WTC11 (cell line): ENCODE measurements at regions not wholly inside any gene's neighbourhood (a gene's known extent, or its start where the extent isn't known, plus 50 kb on each side); places are given as distances from the start of the nearest gene placed in this dataset.

Source experiments
- ATAC-seq: fragments of 200-7000 bp; cut with Tn5 transposase; 2 replicates; pipeline ENCODE4 v1.10.0; 2021; ENCODE audit warnings: mild to moderate bottlenecking, moderate library complexity
- CTCF ChIA-PET: fragments of 300-600 bp; sonication (Branson Sonifier 250); formaldehyde crosslinking; loops from one replicate; lab custom pipeline; 2021; ENCODE audit warnings: antibody characterized with exemption; lab: Charles Lee
- POLR2A ChIA-PET: fragments of 350-600 bp; sonication (Branson Sonifier 250); formaldehyde crosslinking; loops from one replicate; lab custom pipeline; 2021; ENCODE audit warnings: antibody characterized with exemption; lab: Charles Lee
- DNase-seq: peaks from one replicate; pipeline ENCODE4 v3.0.0; 2021; ENCODE audit warnings: low spot score
- H3K27ac Mint-ChIP-seq: 2 replicates; pipeline ENCODE4 v1.8.0; 2021; ENCODE audit warnings: mixed read lengths
- H3K27me3 Mint-ChIP-seq: 2 replicates; pipeline ENCODE4 v1.8.0; 2021; ENCODE audit warnings: low read depth, mild to moderate bottlenecking, moderate library complexity, mixed read lengths
- H3K36me3 Mint-ChIP-seq: 2 replicates; pipeline ENCODE4 v1.8.0; 2021; ENCODE audit warnings: mixed read lengths
- H3K4me1 Mint-ChIP-seq: 2 replicates; pipeline ENCODE4 v1.8.0; 2022; ENCODE audit warnings: mixed read lengths
- H3K4me3 Mint-ChIP-seq: 2 replicates; pipeline ENCODE4 v1.8.0; 2021; ENCODE audit warnings: mild to moderate bottlenecking, moderate library complexity, mixed read lengths
- H3K9me3 Mint-ChIP-seq: 2 replicates; pipeline ENCODE4 v1.8.0; 2021; ENCODE audit warnings: mixed read lengths
- CREM ChIP-seq: sonication (generic); formaldehyde crosslinking; IDR thresholded peaks from 2 replicates; pipeline ENCODE4 v1.8.1; 2022; ENCODE audit warnings: mild to moderate bottlenecking, missing genetic modification reagents, moderate library complexity
- ELF4 ChIP-seq: sonication (generic); formaldehyde crosslinking; IDR thresholded peaks from 2 replicates; pipeline ENCODE4 v1.8.1; 2022; ENCODE audit warnings: low read depth, mild to moderate bottlenecking, moderate library complexity, missing genetic modification reagents
- FOXK1 ChIP-seq: sonication (generic); formaldehyde crosslinking; IDR thresholded peaks from 2 replicates; pipeline ENCODE4 v1.8.0; 2022; ENCODE audit warnings: mild to moderate bottlenecking, moderate library complexity, missing genetic modification reagents
- GABPB1 ChIP-seq: sonication (generic); formaldehyde crosslinking; IDR thresholded peaks from 2 replicates; pipeline ENCODE4 v1.8.1; 2023; ENCODE audit warnings: mild to moderate bottlenecking, missing genetic modification reagents
- NFE2L1 ChIP-seq: sonication (generic); formaldehyde crosslinking; IDR thresholded peaks from 2 replicates; pipeline ENCODE4 v1.8.1; 2023; ENCODE audit warnings: missing genetic modification reagents
- ZBTB21 ChIP-seq: sonication (generic); formaldehyde crosslinking; IDR thresholded peaks from 2 replicates; pipeline ENCODE4 v1.8.1; 2023; ENCODE audit warnings: mild to moderate bottlenecking, missing genetic modification reagents, borderline replicate concordance
- ZMAT4 ChIP-seq: fragments of 250-450 bp; sonication (Bioruptor Pico); IDR thresholded peaks from 2 replicates; pipeline ENCODE4 v1.9.0; 2021; ENCODE audit warnings: mild to moderate bottlenecking
- ZNF121 ChIP-seq: sonication (generic); formaldehyde crosslinking; IDR thresholded peaks from 2 replicates; pipeline ENCODE4 v1.8.0; 2023; ENCODE audit warnings: missing genetic modification reagents
- TF ChIP-seq, protein P1 (sequence below): sonication (generic); formaldehyde crosslinking; IDR thresholded peaks from 2 replicates; pipeline ENCODE4 v1.8.1; 2022; ENCODE audit warnings: mild to moderate bottlenecking, missing genetic modification reagents, moderate library complexity, borderline replicate concordance

GRCh38 chr2:20534913-20535801, 88.3 kb downstream of the RHOB start:
- no peaks in the 10 kb centered on the region for H3K9me3 Mint-ChIP-seq
- H3K27me3 Mint-ChIP-seq, result peaks cover 6% of the 10 kb centered on the region; the same call in 1 of the 2 replicates
- H3K27ac Mint-ChIP-seq, result no peak overlapping the region
- peaks cover 40% of the 10 kb centered on the region for H3K4me1 Mint-ChIP-seq
- POLR2A ChIA-PET, result interaction anchor here (0.5 kb wide), 1 partner anchor 25 kb away, joined by 3 read pairs; no protein-coding TSS in a partner anchor
- ATAC-seq (no peak), DNase-seq (no peak)
- no peaks in the 10 kb centered on the region for H3K36me3 Mint-ChIP-seq
- H3K4me3 Mint-ChIP-seq, result no peak overlapping the region
- TF ChIP-seq NFE2L1, result no peak
- peak; percentile 78 for TF ChIP-seq GABPB1 (CRISPR knock-in tag)
- no peak for TF ChIP-seq CREM (CRISPR knock-in tag)
- CTCF ChIA-PET, result interaction anchor here (0.9 kb wide), 2 partner anchors 116 to 124 kb away, joined by 3 to 4 read pairs; partner anchors contain the start of gene HS1BP3

GRCh38 chr2:20536619-20537422, 89.9 kb downstream of the RHOB start:
- DNase-seq, result no peak

DNA sequence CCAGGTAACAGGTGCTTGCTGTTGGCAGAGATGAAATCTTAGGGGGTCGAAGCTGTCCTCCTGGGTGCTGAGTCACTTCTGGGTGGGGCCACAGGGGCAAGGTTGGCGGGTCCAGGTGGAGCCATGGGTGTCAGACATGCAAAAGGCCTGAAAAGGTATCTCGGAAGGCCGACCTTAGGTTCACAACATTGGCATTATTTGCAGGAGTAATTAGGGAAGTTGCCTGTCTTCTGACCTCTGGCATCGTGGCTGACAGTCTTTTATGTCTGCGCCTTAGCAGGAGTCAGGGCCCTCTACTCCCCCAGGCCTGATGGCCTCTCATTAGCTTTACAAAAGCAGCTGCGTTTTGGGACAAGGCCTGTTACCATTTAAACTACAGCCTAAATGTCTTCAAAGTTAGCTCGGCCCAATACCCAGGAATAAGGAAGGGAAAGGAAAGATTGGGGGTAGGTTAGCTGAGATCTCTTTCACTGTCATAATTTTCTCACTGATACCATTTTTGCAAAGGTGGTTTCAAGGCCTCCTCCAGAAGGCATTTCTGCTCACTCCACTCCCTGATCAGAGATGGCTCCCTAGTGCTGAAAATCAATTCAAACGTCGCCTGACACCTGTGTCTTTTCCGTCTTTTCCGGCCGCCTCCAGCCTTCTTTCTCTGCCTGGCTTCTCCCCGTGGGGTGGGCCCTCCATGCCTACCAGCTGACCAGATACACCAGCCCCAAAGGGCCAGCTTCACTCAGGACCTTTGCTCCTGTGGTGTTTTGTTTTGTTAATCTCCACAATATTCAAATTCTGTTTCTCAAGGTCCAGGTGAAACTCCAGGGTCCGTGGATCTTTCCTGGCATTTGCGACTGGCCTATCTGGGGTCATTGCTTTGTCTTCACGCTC, 90.8 kb downstream of the RHOB start:
- POLR2A ChIA-PET, result interaction anchor here (0.6 to 1.6 kb wide), 2 partner anchors 27 to 90 kb away, joined by 3 to 8 read pairs; partner anchors contain the start of gene RHOB
- CTCF ChIA-PET, result interaction anchor here (1.4 to 2.4 kb wide), 5 partner anchors 13 to 113 kb away, joined by 3 to 11 read pairs (median 5); partner anchors contain the start of gene HS1BP3
- TF ChIP-seq ZMAT4 (CRISPR knock-in tag), result no peak
- TF ChIP-seq NFE2L1, result peak; percentile 58; the same call in 1 of the 2 replicates
- Mint-ChIP-seq H3K4me3 (0 out of 2 replicates have a peak overlapping the region, but pooled peaks have one; percentile 3), H3K4me1 (peaks cover 36% of the 10 kb centered on the region), H3K27me3 (peaks cover 6% of the 10 kb centered on the region; the same call in 1 of the 2 replicates), H3K36me3 (no peaks in the 10 kb centered on the region), H3K27ac (peak overlapping the region; percentile 83), H3K9me3 (no peaks in the 10 kb centered on the region)
- no peak for DNase-seq
- ATAC-seq, result peak; percentile 23

More at GRCh38 chr2:20536619-20537422, 89.9 kb downstream of the RHOB start:
- Mint-ChIP-seq H3K9me3 (no peaks in the 10 kb centered on the region), H3K27me3 (peaks cover 6% of the 10 kb centered on the region; the same call in 1 of the 2 replicates), H3K4me1 (peaks cover 37% of the 10 kb centered on the region), H3K4me3 (no peak overlapping the region), H3K27ac (peak overlapping the region; percentile 83), H3K36me3 (no peaks in the 10 kb centered on the region)
- ChIA-PET POLR2A (interaction anchor here (0.6 to 1.6 kb wide), 2 partner anchors 27 to 89 kb away, joined by 3 to 8 read pairs; partner anchors contain the start of gene RHOB), CTCF (interaction anchor here (1.4 to 2.4 kb wide), 5 partner anchors 12 to 114 kb away, joined by 3 to 11 read pairs (median 5); partner anchors contain the start of gene HS1BP3)
- ATAC-seq, result peak; percentile 26
- TF ChIP-seq ZBTB21 (CRISPR knock-in tag) (no peak), FOXK1 (CRISPR knock-in tag) (no peak), GABPB1 (CRISPR knock-in tag) (peak; percentile 11; the same call in 1 of the 2 replicates), ZNF121 (CRISPR knock-in tag) (peak; percentile 71), ELF4 (CRISPR knock-in tag) (no peak)
- TF ChIP-seq, protein P1, sequence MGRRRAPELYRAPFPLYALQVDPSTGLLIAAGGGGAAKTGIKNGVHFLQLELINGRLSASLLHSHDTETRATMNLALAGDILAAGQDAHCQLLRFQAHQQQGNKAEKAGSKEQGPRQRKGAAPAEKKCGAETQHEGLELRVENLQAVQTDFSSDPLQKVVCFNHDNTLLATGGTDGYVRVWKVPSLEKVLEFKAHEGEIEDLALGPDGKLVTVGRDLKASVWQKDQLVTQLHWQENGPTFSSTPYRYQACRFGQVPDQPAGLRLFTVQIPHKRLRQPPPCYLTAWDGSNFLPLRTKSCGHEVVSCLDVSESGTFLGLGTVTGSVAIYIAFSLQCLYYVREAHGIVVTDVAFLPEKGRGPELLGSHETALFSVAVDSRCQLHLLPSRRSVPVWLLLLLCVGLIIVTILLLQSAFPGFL (CRISPR knock-in tag), result 0 out of 2 replicates have a peak, but pooled peaks have one; percentile 44
